ENCODE measurements at regions not wholly inside any gene's neighbourhood (a gene's known extent, or its start where the extent isn't known, plus 50 kb on each side); places are given as distances from the start of the nearest gene placed in this dataset.

GRCh38 chr5:62065050-62065449 lies 241.0 kb upstream of the KIF2A start:
- TF ChIP-seq POLR2A (IDR thresholded peaks at IDR 0.05): no peak
- TF ChIP-seq CTCF (IDR thresholded peaks at IDR 0.05): no peak
